EH (cell line): ENCODE measurements at regions not wholly inside any gene's neighbourhood (a gene's known extent, or its start where the extent isn't known, plus 50 kb on each side); places are given as distances from the start of the nearest gene placed in this dataset.

ENCODE experiments used
- DNase-seq: peaks from one replicate; pipeline ENCODE4 v3.0.0-alpha.2; 2015; ENCODE audit warnings: low read depth

DNA sequence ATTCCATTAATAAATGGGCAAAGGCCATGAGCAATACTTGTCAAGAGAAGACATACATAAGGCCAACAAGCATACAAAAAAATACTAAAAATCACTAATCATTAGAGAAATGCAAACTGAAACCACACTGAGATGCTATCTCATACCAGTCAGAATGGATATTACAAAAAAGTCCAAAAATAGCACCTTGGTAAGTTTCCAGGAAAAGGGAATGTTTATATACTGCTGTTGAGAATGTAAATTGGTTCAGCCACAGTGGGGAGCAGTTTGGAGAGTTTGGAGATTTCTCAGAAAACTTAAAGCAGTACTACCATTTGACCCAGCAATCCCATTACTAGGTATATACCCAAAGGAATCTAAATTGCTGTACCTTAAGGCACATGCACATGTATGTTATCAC is 467.7 kb downstream of the CDH11 start:
- DNase-seq: peak; percentile 92

DNA sequence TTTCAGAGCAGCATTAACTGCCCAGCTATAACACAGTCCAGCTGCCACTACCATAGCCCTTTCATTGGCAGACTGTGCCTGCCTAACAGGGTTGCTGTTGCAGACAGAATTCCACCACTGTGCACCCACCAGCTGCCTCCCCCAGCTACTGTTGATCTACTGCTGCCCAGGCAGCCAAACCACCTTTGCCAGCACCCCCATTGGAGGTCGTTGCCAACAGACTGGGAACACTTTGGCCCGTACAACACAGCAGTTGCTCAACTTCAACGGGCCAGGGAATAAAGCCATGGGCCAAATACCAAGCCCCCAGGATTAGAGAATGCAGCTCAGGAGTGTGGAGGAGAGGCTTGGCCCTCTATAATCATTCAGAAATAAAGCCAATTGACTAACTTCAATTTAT is 473.6 kb downstream of the CDH11 start:
- DNase-seq: no peak

- DNase-seq: no peak
Measured at GRCh38 chr16:64641343-64641742, 480.5 kb downstream of the CDH11 start.

DNA sequence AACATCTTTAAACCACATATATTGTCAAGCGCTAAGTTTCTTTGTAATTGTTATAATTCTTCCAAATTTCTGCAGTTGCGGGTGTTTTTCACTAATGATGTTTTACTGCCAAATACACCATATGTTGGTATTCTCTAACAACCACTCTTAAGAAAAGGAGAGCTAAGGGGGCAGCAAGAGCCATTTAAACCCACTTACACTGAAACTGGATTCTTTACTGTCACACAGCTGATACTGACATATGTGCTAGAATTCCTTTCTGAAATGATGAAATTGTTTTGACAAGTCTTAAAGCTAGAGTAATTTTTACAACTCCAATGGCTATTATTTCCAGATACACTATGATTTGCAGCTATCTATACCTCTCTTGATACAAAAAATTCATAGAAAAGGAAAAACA is 483.1 kb downstream of the CDH11 start:
- DNase-seq: no peak

GRCh38 chr16:64629622-64630021 is 492.2 kb downstream of the CDH11 start:
- peak; percentile 66 for DNase-seq

GRCh38 chr16:64627781-64628180 is 494.1 kb downstream of the CDH11 start:
- DNase-seq: no peak

GRCh38 chr16:64627288-64627687 is 494.6 kb downstream of the CDH11 start:
- peak; percentile 16 for DNase-seq

DNA sequence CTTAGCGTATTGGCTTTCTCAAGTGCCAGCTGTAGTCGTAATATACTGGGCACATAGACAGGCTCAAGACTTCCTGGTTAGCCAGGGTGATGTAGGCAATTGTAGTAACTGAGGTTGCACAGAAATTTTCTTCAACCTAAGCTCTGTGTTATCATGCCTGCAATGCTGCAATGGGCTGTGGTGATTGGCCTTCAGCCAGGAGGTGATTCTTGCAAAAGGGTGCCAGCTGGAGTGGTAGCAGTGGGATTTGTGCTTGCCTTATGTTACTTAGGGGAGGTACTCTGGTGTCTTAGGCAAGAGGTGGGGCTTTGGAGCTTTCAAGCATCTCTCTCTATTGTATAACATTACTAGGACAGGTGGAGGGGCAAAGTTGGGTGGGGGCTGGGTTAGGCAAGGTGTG is 495.1 kb downstream of the CDH11 start:
- DNase-seq: no peak

DNA sequence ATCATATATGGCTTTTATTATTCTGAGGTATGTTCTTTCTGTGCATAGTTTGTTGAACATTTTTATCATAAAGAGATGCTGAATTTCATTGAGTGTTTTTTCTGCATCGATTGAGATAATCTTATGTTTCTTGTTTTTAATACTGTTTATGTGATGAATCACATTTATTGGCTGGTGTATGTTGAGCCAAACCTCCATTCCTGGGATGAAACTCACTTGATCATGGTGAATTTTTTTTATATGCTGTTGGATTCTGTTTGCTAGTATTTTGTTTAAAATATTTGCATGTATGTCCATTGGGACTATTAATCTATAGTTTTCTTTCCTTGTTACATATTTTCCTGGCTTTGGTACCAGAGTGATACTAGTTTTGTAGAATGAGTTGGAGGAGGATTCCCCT is 500.2 kb downstream of the CDH11 start:
- peak; percentile 14 for DNase-seq

DNA sequence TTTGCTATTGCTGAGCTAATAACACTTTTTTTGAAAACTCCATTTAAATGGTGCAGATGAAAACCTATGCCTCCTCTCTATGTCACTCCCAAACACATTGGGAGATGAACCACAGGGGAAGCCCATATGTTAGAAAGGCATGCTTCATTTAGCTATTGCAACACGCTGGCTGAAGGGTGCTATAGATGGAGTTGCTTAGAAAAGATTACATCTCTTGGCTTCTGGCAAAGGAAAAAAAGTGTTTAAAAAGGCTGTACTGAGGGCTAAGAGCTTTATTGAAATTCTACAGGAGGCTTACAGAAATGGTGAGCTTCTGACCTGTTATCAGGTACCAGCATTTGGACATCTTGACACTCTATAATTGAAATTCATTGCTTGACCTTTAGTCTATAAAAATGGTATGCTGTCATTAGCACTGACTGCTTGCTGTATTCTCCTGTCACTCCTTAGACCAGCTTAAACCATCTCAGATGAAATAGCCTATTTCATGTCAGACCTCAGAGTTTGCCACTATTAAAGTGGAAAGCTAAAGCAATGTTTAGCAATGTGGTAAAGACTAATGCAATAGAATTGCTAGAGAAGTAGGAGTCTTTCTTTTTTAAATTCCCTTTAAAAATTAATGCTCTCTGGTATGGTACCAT is 503.9 kb downstream of the CDH11 start:
- peak; percentile 3 for DNase-seq

GRCh38 chr16:64615630-64616280 is 506.1 kb downstream of the CDH11 start:
- DNase-seq: peak; percentile 52

GRCh38 chr16:64596196-64596595 is 525.7 kb downstream of the CDH11 start:
- no peak for DNase-seq

- DNase-seq: peak; percentile 75
Measured at GRCh38 chr16:64590513-64590912, 531.4 kb downstream of the CDH11 start.

GRCh38 chr16:64589836-64590235 is 532.0 kb downstream of the CDH11 start:
- peak; percentile 86 for DNase-seq

- DNase-seq: no peak
Measured at GRCh38 chr16:64586781-64587180, 535.1 kb downstream of the CDH11 start.

GRCh38 chr16:64585367-64585766 is 536.5 kb downstream of the CDH11 start:
- no peak for DNase-seq

DNA sequence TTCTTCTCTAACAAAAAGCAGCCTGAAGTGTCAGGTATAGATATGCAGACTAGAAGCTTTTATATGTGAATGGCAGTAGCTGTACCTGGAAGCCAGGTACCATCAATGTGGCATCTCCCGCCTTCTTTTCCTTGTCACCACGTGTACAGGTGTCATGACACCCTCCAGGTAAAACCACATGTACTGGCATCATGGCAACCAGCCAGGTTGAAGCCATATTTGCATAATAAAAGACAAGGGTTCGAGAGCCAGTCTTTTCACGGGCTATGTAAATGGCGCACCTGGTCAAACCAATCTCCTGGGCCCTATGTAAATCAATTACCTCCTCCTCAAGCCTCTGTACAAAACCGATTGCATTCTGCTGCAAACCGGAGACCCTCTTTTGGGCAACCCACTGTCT is 541.3 kb downstream of the CDH11 start:
- DNase-seq: no peak

DNA sequence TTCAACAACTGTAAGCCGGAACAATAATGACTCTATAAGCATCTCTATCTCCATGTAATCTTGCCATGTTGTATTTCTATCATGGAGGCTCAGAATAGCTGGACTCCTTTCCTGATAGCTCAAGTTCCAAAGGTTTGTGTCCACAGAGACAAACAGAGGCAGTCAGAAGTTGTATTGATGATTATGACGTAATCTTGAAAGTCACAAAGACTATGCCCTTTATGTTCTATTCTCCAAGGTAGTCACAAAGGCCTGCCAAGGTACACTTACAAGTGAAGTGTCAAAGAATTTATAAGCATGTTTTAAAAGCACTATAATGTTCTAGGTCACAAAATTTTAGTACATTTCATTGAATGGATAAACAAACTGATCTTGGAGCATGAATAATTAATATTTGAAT is 542.2 kb downstream of the CDH11 start:
- DNase-seq: no peak

GRCh38 chr16:64545768-64546167 is 576.1 kb downstream of the CDH11 start:
- DNase-seq: no peak

DNA sequence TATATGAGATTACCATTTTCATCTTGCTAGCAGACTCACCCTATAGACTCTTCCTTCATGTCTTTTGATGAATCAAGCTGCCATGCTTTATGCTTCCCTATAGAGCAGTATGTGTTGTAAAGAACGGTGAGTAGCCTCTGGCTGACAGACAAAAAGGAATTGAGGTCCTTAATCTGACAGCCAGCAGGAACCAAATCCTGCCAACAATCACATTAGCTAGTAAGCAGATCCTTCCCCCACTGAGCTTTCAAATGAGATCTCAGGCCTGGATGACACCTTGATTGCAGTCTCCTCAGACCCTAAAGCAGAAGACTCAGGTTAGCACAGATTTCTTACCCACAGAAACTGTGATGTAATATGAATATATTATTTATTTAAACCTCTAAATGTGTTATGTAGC is 577.0 kb downstream of the CDH11 start:
- no peak for DNase-seq

GRCh38 chr16:64543441-64543840 is 578.4 kb downstream of the CDH11 start:
- DNase-seq: no peak

- DNase-seq: no peak
Measured at GRCh38 chr16:64543031-64543430, 578.8 kb downstream of the CDH11 start.

GRCh38 chr16:64542152-64542551 is 579.7 kb downstream of the CDH11 start:
- DNase-seq: no peak

GRCh38 chr16:64541621-64542020 is 580.2 kb downstream of the CDH11 start:
- DNase-seq: no peak
